SK-N-SH treated with all-trans-retinoic acid at 6 μM for 48 hours (cell line): ENCODE measurements at regions not wholly inside any gene's neighbourhood (a gene's known extent, or its start where the extent isn't known, plus 50 kb on each side); places are given as distances from the start of the nearest gene placed in this dataset.
A peak's percentile ranks its signal among the peaks of the same experiment; 100 is the strongest.

Source experiments
- ATAC-seq: fragments of 200-7000 bp; cut with Tn5 transposase; 3 replicates; pipeline ENCODE4 v1.9.1; 2020; ENCODE audit warnings: mild to moderate bottlenecking, moderate library complexity
- ARNTL ChIP-seq: fragments of 450-650 bp; formaldehyde crosslinking; IDR thresholded peaks from 2 replicates; pipeline ENCODE4 v1.5.0; 2020; ENCODE audit warnings: low read depth, mild to moderate bottlenecking, moderate library complexity, borderline replicate concordance
- BACH2 ChIP-seq: fragments of 250-450 bp; sonication (Bioruptor Pico); IDR thresholded peaks from 2 replicates; pipeline ENCODE4 v1.9.0; 2021; ENCODE audit warnings: mild to moderate bottlenecking, borderline replicate concordance
- CREB5 ChIP-seq: fragments of 250-450 bp; sonication (Bioruptor Pico); IDR thresholded peaks from 2 replicates; pipeline ENCODE4 v1.5.1; 2020; ENCODE audit warnings: low read depth, mild to moderate bottlenecking, moderate library complexity
- CSDC2 ChIP-seq: fragments of 250-450 bp; sonication (Bioruptor Pico); IDR thresholded peaks from 2 replicates; pipeline ENCODE4 v1.5.0; 2020; ENCODE audit warnings: mild to moderate bottlenecking, moderate library complexity
- ESRRG ChIP-seq: fragments of 250-450 bp; sonication (Bioruptor Pico); IDR thresholded peaks from 2 replicates; pipeline ENCODE4 v1.6.1; 2021; ENCODE audit warnings: mild to moderate bottlenecking
- ISL1 ChIP-seq: fragments of 250-450 bp; sonication (Bioruptor Pico); IDR thresholded peaks from 2 replicates; pipeline ENCODE4 v2.1.2; 2022; ENCODE audit warnings: mild to moderate bottlenecking, moderate library complexity
- OSR1 ChIP-seq: fragments of 250-450 bp; sonication (Bioruptor Pico); IDR thresholded peaks from 2 replicates; pipeline ENCODE4 v1.8.0; 2022; ENCODE audit warnings: moderate library complexity, mild to moderate bottlenecking, inconsistent platforms
- PATZ1 ChIP-seq: fragments of 250-450 bp; sonication (Bioruptor Pico); IDR thresholded peaks from 2 replicates; pipeline ENCODE4 v1.8.0; 2020; ENCODE audit warnings: mild to moderate bottlenecking, moderate library complexity, borderline replicate concordance
- POU6F1 ChIP-seq: fragments of 250-450 bp; sonication (Bioruptor Pico); IDR thresholded peaks from 2 replicates; pipeline ENCODE4 v1.8.0; 2021; ENCODE audit warnings: low read depth, mild to moderate bottlenecking, moderate library complexity, borderline replicate concordance
- PPARA ChIP-seq: fragments of 250-450 bp; sonication (Bioruptor Pico); IDR thresholded peaks from 2 replicates; pipeline ENCODE4 v1.5.0; 2020; ENCODE audit warnings: mild to moderate bottlenecking, borderline replicate concordance
- RARB ChIP-seq: fragments of 250-450 bp; sonication (Bioruptor Pico); IDR thresholded peaks from 2 replicates; pipeline ENCODE4 v1.8.0; 2021; ENCODE audit warnings: mild to moderate bottlenecking, moderate library complexity
- SNAI2 ChIP-seq: fragments of 250-450 bp; sonication (Bioruptor Pico); IDR thresholded peaks from 2 replicates; pipeline ENCODE4 v1.5.0; 2020; ENCODE audit warnings: mild to moderate bottlenecking, moderate library complexity
- TCF4 ChIP-seq: fragments of 250-450 bp; sonication (Bioruptor Pico); IDR thresholded peaks from 2 replicates; pipeline ENCODE4 v1.8.0; 2021; ENCODE audit warnings: mild to moderate bottlenecking, moderate library complexity, borderline replicate concordance
- TOX ChIP-seq: fragments of 250-450 bp; sonication (Bioruptor Pico); IDR thresholded peaks from 2 replicates; pipeline ENCODE4 v1.8.0; 2021; ENCODE audit warnings: mild to moderate bottlenecking, moderate library complexity, borderline replicate concordance
- ZC3H10 ChIP-seq: fragments of 250-450 bp; sonication (Bioruptor Pico); IDR thresholded peaks from 2 replicates; pipeline ENCODE4 v1.5.1; 2021; ENCODE audit warnings: mild to moderate bottlenecking, moderate library complexity
- ZFP30 ChIP-seq: fragments of 450-650 bp; formaldehyde crosslinking; IDR thresholded peaks from 2 replicates; pipeline ENCODE4 v1.5.0; 2022; ENCODE audit warnings: mild to moderate bottlenecking, moderate library complexity
- ZNF565 ChIP-seq: fragments of 450-650 bp; formaldehyde crosslinking; conservative IDR thresholded peaks from 2 replicates; pipeline ENCODE4 v1.5.0; 2020; ENCODE audit warnings: low read depth, mild to moderate bottlenecking, moderate library complexity
- ZNF70 ChIP-seq: fragments of 450-650 bp; formaldehyde crosslinking; IDR thresholded peaks from 2 replicates; pipeline ENCODE4 v1.5.0; 2020; ENCODE audit warnings: mild to moderate bottlenecking, moderate library complexity
- ZNF8 ChIP-seq: fragments of 450-650 bp; formaldehyde crosslinking; IDR thresholded peaks from 2 replicates; pipeline ENCODE4 v1.5.0; 2020; ENCODE audit warnings: mild to moderate bottlenecking, moderate library complexity
- TF ChIP-seq, protein P1 (sequence below): fragments of 250-450 bp; sonication (Bioruptor Pico); IDR thresholded peaks from 2 replicates; pipeline ENCODE4 v1.5.1; 2021; ENCODE audit warnings: mild to moderate bottlenecking, moderate library complexity
- TF ChIP-seq, protein P2 (sequence below): fragments of 250-450 bp; sonication (Bioruptor Pico); IDR thresholded peaks from 2 replicates; pipeline ENCODE4 v1.5.0; 2020; ENCODE audit warnings: mild to moderate bottlenecking, moderate library complexity

DNA sequence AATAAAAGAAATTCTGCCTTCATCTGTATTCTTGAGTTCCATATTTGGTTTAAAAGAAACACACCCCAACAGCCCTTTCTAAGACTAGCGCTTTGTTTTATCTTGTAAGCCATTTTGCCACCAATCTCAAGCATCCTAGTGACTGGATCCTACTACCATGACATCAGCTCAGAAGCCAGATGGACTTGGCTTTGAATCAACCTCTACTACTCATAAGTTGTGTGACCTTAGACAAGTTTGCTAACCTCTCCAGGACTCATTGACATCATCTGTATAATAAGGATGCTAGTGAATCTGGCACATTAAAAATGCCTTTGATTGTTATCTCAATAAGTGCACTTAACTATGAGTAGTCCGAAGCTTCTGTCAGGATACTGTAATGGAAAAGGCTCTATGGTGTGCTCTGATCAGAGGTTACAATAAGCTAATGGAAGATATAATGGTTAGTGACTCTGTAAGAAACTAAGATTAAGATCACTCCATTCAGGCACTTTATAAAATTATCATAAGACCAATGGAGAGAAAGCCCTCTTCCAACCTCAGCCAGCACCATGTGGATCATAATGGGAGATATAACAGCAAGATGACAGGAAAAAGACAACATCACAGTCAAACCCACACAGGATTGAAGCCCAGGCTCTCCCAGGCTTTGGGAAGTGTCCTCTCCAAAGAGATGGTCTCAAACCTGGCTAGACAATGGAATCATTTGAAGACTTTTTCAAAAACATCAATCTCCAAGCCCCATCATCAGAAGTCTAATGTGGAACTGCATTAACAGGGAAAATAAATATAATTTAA, 180.6 kb upstream of the MIR17HG start (continued):
- TF ChIP-seq POU6F1 (0 out of 2 replicates have a peak, but pooled peaks have one; percentile 89), PPARA (CRISPR knock-in tag) (no peak), ESRRG (CRISPR knock-in tag) (peak; percentile 90), ZNF565 (no peak), ZNF8 (CRISPR knock-in tag) (no peak; the same call in 1 of the 2 replicates)
- TF ChIP-seq, protein P1, sequence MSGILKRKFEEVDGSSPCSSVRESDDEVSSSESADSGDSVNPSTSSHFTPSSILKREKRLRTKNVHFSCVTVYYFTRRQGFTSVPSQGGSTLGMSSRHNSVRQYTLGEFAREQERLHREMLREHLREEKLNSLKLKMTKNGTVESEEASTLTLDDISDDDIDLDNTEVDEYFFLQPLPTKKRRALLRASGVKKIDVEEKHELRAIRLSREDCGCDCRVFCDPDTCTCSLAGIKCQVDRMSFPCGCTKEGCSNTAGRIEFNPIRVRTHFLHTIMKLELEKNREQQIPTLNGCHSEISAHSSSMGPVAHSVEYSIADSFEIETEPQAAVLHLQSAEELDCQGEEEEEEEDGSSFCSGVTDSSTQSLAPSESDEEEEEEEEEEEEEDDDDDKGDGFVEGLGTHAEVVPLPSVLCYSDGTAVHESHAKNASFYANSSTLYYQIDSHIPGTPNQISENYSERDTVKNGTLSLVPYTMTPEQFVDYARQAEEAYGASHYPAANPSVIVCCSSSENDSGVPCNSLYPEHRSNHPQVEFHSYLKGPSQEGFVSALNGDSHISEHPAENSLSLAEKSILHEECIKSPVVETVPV (CRISPR knock-in tag) = peak; percentile 72; the same call in 1 of the 2 replicates
- TF ChIP-seq, protein P2, sequence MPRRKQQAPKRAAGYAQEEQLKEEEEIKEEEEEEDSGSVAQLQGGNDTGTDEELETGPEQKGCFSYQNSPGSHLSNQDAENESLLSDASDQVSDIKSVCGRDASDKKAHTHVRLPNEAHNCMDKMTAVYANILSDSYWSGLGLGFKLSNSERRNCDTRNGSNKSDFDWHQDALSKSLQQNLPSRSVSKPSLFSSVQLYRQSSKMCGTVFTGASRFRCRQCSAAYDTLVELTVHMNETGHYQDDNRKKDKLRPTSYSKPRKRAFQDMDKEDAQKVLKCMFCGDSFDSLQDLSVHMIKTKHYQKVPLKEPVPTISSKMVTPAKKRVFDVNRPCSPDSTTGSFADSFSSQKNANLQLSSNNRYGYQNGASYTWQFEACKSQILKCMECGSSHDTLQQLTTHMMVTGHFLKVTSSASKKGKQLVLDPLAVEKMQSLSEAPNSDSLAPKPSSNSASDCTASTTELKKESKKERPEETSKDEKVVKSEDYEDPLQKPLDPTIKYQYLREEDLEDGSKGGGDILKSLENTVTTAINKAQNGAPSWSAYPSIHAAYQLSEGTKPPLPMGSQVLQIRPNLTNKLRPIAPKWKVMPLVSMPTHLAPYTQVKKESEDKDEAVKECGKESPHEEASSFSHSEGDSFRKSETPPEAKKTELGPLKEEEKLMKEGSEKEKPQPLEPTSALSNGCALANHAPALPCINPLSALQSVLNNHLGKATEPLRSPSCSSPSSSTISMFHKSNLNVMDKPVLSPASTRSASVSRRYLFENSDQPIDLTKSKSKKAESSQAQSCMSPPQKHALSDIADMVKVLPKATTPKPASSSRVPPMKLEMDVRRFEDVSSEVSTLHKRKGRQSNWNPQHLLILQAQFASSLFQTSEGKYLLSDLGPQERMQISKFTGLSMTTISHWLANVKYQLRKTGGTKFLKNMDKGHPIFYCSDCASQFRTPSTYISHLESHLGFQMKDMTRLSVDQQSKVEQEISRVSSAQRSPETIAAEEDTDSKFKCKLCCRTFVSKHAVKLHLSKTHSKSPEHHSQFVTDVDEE (CRISPR knock-in tag) = no peak; the same call in 1 of the 2 replicates

- peak; percentile 74 for ATAC-seq
- TF ChIP-seq ARNTL (CRISPR knock-in tag) (no peak), ZC3H10 (CRISPR knock-in tag) (peak; percentile 95), SNAI2 (CRISPR knock-in tag) (no peak), RARB (CRISPR knock-in tag) (peak; percentile 88), OSR1 (CRISPR knock-in tag) (peak; percentile 45; the same call in 1 of the 2 replicates), POU6F1 (peak; percentile 86; the same call in 1 of the 2 replicates), PPARA (CRISPR knock-in tag) (no peak), ISL1 (CRISPR knock-in tag) (peak; percentile 99), ZNF70 (no peak), TCF4 (CRISPR knock-in tag) (no peak), ZFP30 (CRISPR knock-in tag) (no peak), TOX (CRISPR knock-in tag) (peak; percentile 97), CREB5 (peak; percentile 94), PATZ1 (CRISPR knock-in tag) (peak; percentile 75; the same call in 1 of the 2 replicates), CSDC2 (CRISPR knock-in tag) (peak; percentile 96), ESRRG (CRISPR knock-in tag) (peak; percentile 54; the same call in 1 of the 2 replicates), BACH2 (CRISPR knock-in tag) (no peak), ZNF8 (CRISPR knock-in tag) (no peak), ZNF565 (no peak)
- TF ChIP-seq, protein P1 (CRISPR knock-in tag) = no peak
- TF ChIP-seq, protein P2 (CRISPR knock-in tag) = no peak
Observed at GRCh38 chr13:91167706-91168385, 179.6 kb upstream of the MIR17HG start.
